ENCODE measurements at regions not wholly inside any gene's neighbourhood (a gene's known extent, or its start where the extent isn't known, plus 50 kb on each side); places are given as distances from the start of the nearest gene placed in this dataset.
"Not testable (repeated sequence)": the region's sequence is repeated elsewhere in the genome, so short reads cannot be mapped to it uniquely, and the experiment has no call there.

DNA sequence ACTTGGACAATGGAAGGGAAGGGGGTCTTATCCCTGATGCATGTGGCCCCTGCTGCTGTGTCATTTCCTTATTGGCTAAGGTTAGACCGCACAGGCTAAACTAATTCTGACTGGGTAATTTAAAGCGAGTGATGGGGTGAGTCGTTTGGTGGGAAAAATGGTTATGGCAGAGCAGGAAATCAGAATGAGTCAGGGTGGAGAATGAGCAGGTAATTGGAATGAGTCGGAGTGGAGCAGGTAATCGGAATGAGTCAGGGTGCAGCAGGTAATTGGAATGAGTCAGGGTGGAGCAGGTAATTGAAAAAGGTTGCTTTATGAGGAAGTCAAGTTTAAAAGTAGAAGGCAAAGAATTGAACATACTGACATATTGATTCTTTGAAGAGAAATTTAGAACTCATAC lies 901.0 kb downstream of the DSC3 start:
- DNase-seq, result not testable (repeated sequence)

DNA sequence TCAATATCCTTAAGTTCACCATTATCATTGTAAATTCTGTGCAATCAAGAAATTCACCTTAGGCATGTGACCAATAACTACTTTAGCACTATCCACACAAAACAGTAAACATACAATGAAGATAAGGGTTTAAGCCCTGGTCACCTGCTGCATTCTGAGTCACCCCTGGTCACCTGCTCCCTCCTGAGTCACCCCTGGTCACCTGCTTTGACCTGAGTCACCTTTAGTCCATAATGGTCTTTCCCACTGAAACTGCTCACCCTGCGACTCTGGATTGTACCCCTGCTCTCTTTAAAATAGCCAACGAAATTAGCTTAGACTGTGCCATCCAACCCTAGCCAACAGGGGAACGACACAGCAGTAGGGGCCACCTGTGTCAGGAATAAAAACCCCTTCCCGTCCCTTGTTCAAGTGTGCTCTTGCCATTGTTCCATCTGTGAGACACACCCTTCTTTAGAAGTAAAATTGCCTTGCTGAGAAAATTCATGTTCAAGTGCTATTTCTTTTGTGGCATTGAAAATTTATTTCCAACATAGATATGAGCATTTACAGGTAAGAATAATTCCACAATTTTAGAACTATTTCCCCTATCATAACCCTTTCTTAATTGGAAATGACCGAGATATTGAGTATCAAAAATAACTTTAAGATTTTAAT lies 902.8 kb downstream of the DSC3 start:
- DNase-seq, result no peak

DNA sequence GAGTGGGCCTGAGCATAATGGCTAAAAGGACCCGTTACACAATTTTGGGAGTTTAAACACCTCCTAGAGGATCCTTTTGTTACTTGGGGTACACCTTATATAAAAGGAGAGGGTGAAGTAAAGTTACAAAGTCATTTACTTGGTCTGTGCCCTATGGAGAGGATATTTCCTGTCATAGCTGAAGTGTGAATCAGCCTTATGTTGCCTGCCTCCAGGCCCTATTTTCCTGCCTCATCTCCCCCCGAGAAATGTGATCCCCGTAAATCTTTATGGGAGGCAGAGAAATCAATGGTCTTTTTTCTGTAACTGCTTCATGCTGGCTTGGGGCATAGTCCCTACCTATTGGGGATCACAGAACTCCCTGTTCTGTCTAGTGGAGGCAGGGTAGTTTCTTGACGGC lies 906.6 kb downstream of the DSC3 start:
- DNase-seq, result no peak

DNA sequence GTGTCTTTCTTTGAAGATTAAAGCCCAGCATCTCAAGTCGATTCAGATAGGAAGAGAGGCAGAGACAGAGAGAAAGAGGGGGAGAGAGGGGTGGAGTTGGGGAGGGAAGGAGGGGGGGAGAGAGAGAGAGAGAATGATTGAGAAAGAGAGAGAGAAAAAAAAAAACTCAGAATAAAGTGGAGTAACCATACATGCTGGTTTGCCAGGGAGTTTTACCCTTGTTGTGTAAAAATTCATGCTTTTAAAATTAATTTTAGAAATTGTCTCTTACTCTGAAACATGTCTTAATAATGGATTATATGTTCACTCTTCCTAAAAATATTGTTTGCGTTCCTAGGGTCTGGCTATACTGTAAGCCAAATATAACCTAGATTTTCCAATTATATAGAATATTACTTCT lies 908.5 kb downstream of the DSC3 start:
- no peak for DNase-seq

DNA sequence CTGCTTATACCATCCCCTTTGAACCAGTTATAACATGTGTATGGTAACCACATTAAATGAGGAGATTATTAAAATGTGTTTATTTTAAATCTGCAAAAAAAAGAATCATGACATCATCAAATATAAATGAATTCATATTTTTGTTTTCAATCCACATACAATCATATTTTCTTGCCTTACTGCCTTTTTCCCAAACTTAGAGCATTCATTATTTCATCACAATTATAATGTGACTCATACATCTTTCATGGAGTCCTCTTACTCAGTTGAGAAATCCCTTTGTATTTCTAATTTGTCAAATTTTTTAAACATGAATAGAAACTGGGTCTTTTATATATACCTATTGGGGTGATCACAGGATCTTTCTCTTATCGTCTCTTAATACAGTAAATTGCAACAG lies 909.6 kb downstream of the DSC3 start:
- DNase-seq, result peak; percentile 13

DNA sequence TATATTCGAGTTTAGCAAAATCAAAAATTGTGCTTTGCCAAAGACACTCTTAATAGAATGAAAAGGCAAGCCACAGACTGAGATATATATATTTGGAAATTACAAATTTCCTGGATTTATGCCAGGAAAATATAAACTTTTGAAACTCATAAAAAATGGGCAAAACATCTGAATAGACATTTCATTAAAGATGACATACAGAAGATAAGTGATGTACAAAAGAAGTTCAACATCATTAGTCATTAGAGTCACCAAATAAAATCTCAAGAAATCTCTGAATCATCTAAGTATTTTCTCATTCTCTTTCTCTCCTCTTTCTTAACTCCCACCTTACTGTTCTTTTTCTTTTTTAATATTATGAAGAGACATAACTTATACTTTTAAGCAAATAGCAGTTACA lies 921.1 kb downstream of the DSC3 start:
- DNase-seq, result no peak

DNA sequence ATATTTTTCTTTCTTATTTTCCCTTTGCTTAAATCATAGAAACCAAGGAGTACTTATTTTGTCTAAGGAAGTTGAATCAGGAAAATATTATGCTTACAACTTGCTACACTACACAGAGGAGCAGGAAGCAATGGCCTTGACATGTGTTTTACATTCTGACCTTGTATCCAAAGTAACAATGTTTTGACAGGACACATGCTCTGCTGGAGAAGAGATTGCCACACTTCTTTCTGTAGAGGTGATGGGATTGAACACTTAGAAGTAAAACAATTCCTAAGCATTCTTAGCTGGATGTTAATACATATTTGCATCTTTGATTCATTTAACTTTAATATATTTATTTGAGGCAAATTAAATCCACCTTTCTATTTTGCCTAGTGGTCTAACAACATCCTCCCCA lies 929.1 kb downstream of the DSC3 start:
- DNase-seq, result no peak

DNA sequence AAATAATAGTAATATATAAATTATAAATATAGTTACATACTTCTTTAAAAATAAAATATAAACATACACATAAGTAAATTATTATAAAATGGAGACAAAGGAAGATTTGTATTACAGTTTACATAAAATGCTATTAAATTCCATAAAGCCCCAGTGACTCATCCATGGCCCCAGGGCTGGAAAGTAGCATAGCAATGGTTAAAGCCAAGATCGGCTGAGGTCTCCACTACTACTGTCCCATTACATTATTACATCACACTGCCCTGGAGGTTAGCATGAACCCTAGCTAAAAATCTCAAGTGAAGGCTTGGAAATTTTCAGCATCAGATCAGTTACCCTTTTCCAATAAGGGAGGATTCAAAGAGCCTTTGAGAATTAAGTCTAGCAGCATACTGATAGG lies 936.2 kb downstream of the DSC3 start:
- no peak for DNase-seq

DNA sequence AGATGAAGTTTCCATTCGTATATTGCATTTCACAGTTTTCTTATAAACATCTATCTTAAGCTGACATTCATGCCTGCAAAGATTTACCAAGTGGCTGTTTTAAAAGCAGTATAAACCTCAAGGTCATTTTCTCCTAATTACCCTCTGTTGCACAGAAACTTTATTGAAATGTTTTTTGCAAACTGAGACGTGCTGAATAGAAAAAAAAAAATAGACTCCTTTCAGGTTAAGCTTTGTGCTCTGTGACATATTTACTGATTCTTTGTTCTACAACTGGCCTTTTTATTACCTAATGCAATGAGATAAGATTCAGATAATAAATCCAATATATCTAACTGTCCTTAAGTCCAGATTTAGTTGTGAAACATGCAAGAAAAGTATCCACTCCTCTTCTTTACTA lies 938.7 kb downstream of the DSC3 start:
- no peak for DNase-seq

DNA sequence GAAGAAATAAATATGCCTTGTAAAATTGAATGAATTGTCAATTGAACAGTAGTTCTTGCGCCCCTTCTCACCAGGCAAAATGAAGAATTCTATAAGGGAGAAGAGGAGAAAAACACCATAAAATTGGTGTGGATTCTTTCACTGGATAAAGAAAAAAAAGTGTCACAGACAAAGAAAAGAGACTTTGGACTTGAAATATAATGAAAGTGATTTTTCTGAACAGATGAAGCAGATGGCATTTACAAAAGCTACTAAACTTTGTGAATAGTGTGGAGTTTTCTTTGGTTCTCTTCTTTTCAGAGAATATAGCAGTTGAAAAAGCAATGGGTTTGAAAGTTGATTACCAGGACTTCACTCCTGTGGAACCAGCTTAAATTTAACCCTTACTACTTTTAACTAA lies 945.7 kb downstream of the DSC3 start:
- no peak for DNase-seq

DNA sequence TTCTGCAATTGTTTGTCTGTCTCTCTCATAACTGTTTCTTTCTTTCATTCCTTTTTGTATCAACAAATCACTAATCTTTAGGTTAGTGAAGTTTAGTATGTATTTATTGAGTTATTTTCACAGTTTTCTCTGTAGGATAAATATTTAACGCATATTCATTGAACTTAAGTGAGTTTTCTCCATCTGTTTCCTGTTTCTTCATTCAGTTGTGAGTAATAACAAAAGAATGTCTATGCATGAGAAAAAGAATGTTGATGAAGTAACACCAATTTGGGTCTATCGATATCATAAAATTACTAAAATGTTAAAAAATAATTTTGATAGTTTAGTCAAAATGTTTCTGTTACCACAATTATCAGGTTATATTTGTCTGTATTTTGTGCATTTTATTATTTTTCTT lies 948.0 kb downstream of the DSC3 start:
- peak; percentile 73 for DNase-seq

DNA sequence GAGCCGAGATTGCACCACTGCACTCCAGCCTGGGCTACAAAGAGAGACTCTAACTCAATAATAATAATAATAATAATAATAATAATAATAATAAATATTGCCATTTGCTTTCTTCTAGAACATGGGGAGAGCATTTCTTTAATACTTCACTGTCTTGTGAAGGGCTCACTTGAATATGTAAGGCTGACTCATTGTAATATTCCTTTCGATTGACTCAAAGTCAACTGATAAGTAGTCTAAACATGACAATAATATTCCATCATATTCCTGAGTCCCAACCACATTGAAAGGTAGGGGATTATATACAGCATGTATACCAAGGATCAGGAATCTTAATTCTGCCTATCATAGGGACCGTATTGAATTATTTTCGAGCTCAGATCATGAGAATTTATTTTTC lies 949.2 kb downstream of the DSC3 start:
- DNase-seq, result peak; percentile 37

DNA sequence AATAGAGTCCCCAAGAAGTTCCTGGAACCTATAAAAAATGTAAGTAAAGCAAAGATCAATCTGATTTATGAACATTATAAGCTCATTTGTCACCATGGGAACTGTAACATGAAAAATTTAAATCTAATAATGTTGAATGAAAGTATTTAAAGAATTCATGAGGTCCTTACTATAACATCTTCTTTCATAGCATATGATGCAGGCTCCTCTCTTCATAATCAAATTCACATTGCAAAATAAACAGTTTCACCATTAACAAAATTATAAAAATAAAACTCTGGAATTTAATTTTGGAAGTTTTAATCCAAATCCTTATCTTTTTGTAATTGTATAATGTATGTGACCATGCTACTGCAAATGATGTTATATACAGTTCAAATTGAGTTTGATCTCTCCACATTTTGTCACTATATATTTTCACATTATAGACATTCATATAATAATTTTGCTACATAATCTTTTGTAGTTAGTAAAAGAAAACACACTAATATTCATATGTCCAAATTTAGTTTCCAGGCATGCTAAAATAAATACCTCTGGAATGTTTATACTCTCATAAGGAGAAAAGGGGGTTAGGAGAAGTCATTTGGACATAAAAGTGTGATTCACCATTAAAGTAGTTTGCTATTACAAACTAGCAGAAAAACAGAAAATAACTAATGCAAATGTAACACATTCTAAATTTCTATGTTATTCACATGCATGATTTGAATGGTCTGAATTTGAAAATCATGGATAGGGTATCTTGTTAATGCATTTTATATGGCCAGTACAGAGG lies 954.1 kb downstream of the DSC3 start:
- peak; percentile 25 for DNase-seq

DNA sequence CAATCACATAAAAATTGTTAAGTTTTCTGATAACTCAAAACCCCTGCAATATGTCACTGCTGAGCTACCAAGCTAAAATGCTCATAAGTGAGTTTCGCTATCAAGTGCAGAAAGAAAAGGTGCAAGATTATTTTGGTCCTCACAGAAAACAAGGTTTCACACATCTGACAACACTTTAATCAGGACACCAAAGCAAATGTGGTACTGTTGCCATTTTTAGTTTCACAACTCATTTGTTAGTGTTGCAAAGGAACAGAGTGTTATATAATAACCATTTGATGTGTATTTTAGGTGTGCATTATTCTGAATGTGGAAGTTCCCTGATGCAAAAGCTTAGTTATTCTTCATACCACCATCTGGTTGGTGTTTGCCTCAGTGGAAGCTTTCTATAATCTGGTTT lies 956.2 kb downstream of the DSC3 start:
- no peak for DNase-seq

DNA sequence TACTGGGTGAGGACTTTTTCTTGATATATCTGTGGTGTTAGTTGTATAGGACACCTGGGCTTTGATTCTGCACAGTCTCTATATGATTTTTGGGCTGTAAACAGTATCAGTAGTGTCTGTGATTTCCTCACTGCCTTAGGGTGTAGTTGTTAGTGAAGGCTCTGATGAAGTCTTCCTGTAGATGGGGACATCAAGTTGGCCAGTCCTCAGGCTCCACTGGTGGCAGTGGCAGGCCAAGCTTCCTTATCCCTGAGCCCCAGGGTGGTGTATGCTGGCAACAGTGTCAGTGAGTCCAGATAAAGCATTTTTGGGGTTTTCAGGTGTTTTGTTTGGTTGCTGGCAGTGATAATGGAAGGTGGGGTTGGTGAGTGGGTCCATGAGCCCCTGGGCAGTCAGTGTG lies 961.4 kb downstream of the DSC3 start:
- DNase-seq, result no peak

DNA sequence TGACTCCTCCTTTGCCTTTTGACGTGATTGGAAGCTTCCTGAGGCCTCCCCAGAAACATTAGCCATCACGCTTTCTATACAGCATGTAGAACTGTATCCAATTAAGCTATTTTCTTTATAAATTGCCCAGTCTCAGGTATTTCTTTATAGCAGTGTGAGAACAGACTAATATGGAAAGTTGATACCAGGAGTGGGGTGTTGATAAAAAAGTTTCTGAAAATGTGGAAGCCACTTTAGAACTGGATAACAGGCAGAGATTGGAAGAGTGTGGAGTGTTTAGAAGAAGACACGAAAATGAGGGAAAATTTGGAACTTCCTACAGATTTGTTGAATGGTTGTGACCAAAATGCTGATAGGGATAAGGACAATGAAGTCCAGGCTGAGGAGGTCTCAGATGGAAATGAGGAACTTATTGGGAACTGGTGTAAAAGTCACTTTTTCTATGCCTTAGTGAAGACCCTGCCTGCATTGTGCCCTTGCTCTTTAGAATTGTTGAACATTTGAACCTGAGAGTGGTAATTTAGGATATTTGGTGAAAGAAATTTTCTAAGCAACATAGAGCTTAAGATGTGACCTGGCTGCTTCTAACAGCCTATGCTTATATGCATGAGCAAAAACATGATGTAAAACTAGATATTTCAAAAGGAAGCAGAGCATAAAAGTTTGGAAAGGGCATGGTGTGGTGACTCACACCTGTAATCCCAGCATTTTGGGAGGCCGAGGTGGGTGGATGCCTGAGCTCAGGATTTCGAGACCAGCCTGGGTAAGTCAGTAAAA lies 969.7 kb downstream of the DSC3 start:
- no peak for DNase-seq

DNA sequence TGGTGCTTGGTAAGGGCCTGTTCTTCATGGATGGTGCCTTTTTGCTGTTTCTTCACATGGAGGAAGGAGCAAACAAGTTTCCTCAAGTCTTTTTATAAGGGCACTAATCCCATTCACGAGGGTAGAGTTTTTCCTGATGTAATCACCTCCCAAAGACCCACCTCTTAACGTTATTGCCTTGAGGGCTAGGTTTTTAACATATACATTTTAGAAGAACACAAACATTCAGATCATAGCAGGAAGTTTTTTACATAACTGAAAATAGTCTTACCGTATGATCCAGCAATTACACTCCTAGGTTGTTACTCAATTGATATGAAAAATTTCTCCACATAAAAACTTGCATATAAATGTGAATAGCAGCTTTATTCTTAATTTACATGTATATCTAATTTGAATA lies 976.3 kb downstream of the DSC3 start:
- no peak for DNase-seq

DNA sequence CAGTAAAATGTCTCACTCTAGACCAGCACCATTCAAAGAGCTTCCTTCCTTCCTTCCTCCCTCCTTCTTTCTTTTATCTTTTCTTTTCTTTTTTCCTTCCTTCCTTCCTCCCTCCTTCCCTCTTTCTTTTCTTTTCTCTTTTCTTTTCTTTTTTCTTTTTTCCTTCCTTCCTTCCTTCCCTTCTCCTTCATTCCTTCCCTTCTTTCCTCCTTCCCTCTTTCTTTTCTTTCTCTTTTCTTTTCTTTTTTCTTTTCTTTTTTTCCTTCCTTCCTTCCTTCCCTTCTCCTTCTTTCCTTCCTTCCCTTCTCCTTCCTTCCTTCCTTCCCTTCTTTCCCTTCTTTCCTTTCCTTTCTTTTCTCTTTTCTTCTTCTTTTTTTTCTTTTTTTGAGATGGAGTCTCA lies 985.1 kb downstream of the DSC3 start:
- DNase-seq, result no peak

DNA sequence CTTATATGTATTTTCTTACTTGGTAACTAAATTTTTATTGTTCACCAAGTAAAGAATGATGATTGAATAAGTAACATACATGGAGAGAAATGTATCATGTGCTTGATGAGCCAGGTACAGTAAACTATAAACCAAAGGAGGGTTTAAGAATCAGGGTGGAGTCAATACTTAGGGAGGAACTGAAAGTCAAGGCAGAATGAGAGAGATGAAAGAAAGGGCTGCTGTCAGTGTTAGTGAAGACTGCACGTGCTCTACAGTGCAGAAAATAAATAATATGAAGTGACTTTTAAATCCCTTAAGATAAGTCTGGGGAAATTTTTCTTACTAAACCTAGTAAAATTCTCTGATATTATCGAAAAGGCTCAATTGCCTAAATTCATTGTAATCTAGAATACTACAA lies 986.0 kb downstream of the DSC3 start:
- DNase-seq, result no peak

DNA sequence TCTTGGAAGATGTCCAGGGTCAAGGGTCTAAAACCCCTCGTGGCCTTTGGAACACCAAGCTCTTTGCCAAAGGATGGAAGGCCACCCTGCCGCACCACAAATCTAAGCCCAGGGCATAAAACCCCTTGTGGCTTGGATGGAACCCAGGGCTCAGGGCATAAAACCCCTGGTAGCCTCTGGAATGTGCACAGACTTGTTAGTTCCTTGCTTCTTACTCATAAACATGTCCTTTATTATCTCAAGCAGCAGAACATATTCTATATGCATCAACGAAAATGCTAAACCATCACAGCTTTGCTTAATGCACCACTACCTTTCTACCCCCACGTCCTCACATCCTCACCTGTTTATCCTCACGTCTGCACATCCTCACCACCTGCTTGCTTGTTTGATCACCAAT lies 998.0 kb downstream of the DSC3 start:
- no peak for DNase-seq

DNA sequence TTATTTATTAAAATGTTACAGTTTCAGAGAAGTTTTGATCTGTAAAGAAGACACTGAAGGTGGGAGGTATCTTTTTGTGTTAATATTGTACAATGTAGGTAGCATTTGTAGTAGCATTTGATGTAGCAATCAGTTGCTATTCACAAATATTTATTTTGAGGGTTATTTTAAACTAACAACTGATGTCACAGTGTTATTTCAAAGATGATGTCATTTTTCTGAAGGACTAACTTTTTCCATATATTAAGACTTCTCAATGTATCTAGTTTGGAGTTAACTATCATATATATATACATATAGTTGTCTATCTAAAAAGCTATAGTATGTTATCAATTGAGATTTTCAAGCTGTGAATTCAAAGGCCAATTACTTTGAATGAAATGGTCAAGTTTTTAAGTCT lies 1003.3 kb downstream of the DSC3 start:
- DNase-seq, result no peak

DNA sequence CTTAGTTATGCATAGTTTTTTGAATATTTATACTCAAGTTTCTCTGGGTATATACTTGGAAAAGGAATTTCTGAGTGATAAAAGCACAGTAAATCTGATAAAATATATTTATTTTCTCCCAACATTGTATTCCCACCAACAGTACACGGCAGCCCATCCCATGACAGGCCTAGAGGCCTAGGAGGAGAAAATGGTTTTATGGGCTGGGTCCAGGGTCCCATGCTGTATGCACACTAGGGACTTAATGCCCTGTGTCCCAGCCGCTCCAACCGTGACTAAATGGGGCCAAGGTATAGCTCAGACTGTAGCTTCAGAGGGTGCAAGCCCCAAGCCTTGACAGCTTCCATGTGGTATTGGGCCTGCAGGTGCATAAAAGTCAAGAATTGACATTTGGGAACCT lies 1007.7 kb downstream of the DSC3 start:
- DNase-seq, result no peak

DNA sequence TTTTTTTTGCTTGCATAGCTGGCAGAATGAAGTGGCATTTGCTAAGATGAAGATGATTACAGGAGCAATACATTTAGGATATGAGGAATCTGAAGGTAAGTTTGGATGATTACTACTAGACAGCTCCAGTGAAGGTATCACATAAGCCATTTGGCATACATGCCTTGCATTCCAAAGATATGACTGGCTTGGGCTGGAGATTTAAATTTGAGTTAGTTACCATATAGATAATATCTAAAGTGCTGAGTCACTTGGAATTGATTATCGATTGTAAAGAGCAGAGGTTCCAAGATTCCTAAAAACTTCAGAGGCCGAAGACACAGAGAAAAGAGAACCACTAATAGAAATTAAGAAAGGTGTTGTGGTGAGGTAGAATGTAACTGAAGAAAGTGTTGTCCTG lies 1026.4 kb downstream of the DSC3 start:
- no peak for DNase-seq

DNA sequence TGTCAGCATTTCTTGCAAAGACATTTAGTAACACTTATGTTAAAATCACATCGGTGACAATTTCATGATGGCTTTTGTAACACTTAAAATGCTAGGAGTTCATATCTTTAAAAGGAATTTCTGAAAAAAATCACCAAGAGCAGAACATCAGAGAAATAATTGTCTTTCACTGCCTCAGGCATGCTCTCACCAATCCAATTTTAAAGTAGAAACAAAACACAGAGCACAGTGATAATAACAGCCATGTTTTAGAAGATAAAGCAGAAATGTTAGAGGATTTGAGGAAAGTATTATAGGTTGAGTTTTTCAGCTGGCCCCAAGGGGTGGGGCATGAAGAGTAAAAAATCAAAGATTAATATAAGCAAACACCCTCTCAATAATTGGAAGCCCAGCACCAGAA lies 1037.6 kb downstream of the DSC3 start:
- DNase-seq, result no peak

Data from HCEC 1CT (cell line).